ENCODE measurements at regions not wholly inside any gene's neighbourhood (a gene's known extent, or its start where the extent isn't known, plus 50 kb on each side); places are given as distances from the start of the nearest gene placed in this dataset.

DNA sequence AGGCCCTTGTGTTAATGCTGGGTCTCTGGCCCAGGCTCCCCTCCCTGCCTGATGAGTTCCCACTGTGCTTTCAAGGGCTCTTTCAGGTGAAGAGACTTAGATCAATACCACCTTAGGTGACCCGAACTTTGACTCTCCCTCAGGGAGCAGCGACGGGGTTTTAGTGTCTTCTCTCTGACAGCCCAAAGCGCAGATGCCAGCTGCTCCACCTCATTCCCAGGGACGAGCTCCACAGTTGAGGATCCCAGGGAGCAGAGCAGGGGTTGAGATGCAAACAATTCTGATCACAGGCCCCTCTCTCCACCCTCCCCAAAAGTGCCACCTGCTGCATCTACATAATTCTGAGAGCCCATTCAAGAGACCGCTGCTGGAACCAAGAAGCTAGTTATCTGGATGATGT is 265.1 kb downstream of the TJP1 start:
- FAIRE-seq (no peak), DNase-seq (ENCODE audit: low read depth in 1 of 2, low spot score in 2 of 2) (no peak)
- H2AK5ac ChIP-seq (ENCODE audit: low read depth, low read length), result no peak overlapping the region
- H3K4ac ChIP-seq (replicated peaks; ENCODE audit: insufficient read length, low read depth, low read length), result no peak overlapping the region
- no peak overlapping the region for H2BK12ac ChIP-seq (ENCODE audit: low read depth, low read length)
- no peak overlapping the region for H3K27ac ChIP-seq (ENCODE audit: low read depth, low read length)
- H3K4me2 ChIP-seq (ENCODE audit: insufficient read depth in 1 of 2, low read depth in 2 of 2, low read length in 2 of 2), result no peak overlapping the region
- H2BK15ac ChIP-seq (ENCODE audit: low read length), result no peak overlapping the region
- H3K79me1 ChIP-seq (ENCODE audit: low read depth, low read length), result no peaks in the 10 kb centered on the region
- no peak overlapping the region for H4K5ac ChIP-seq (ENCODE audit: insufficient read length, low read depth, low read length)
- H3K36me3 ChIP-seq (ENCODE audit: control insufficient read depth in 2 of 4, insufficient read depth in 4 of 4, low read length in 3 of 4), result no peaks in the 10 kb centered on the region
- no peaks in the 10 kb centered on the region for H3K9me3 ChIP-seq (ENCODE audit: insufficient read depth in 2 of 2, low read depth in 1 of 2, low read length in 1 of 2)
- no peaks in the 10 kb centered on the region; a peak in 1 of 7 replicates for H3K4me1 ChIP-seq (replicated peaks in 1 of 4; ENCODE audit: control insufficient read depth in 3 of 4, insufficient read depth in 4 of 4, low read length in 3 of 4)
- H3K9ac ChIP-seq (replicated peaks in 1 of 4; ENCODE audit: extremely low read depth in 1 of 4, low read depth in 3 of 4, low read length in 3 of 4), result no peak overlapping the region
- CTCF ChIA-PET (ENCODE audit: partially characterized antibody), result interaction anchor here (0.7 to 1.0 kb wide), 2 partner anchors 13 to 56 kb away, joined by 3 read pairs; no protein-coding TSS in a partner anchor
- no peak overlapping the region for H2AFZ ChIP-seq (ENCODE audit: low read length)
- H3K4me3 ChIP-seq (ENCODE audit: extremely low read depth in 1 of 4, insufficient read depth in 2 of 4, low read depth in 3 of 4, low read length in 4 of 4), result no peak overlapping the region
- no peaks in the 10 kb centered on the region for H3K27me3 ChIP-seq (replicated peaks in 1 of 4; ENCODE audit: control insufficient read depth in 3 of 4, extremely low read depth in 1 of 4, insufficient read depth in 3 of 4, low read length in 3 of 4)
- H3K18ac ChIP-seq (ENCODE audit: extremely low read depth, low read length), result no peak overlapping the region
- peaks cover 0 to 3% of the 10 kb centered on the region in 2 experiments for H4K20me1 ChIP-seq (replicated peaks in 1 of 2; ENCODE audit: control insufficient read depth in 1 of 2, insufficient read depth in 2 of 2, low read length in 2 of 2)
- no peak overlapping the region for H3K23ac ChIP-seq (ENCODE audit: insufficient read length)
- H2BK120ac ChIP-seq (replicated peaks; ENCODE audit: low read depth, low read length), result no peak overlapping the region
- H3K23me2 ChIP-seq (ENCODE audit: low read depth, low read length), result no peaks in the 10 kb centered on the region; the same call in 1 of the 2 replicates
- H2BK20ac ChIP-seq (ENCODE audit: low read length), result no peak overlapping the region
- no peak overlapping the region for H2BK5ac ChIP-seq (ENCODE audit: low read depth, low read length)
- H4K8ac ChIP-seq (ENCODE audit: extremely low read depth, insufficient read depth, low read length), result no peak overlapping the region
- POLR2A ChIA-PET (ENCODE audit: partially characterized antibody), result no interaction called here
- WGBS, 2 experiments (ENCODE audit: extremely low coverage in 1 of 2, insufficient coverage in 1 of 2, insufficient read length in 1 of 2, insufficient replicate concordance in 2 of 2, low coverage in 1 of 2, low lambda C conversion rate in 2 of 2, missing lambda C conversion rate in 1 of 2), result 88% methylated on average over 6 of the region's 6 CpGs; no CpG with 5 or more reads in 1 of the 2 experiments
- no peaks in the 10 kb centered on the region; a peak in 2 of 4 replicates for H3K79me2 ChIP-seq (ENCODE audit: control insufficient read depth in 1 of 2, insufficient read depth in 2 of 2, low read length in 2 of 2)
- H4K91ac ChIP-seq (replicated peaks; ENCODE audit: insufficient read length, low read length), result no peak overlapping the region
- H3K56ac ChIP-seq (replicated peaks; ENCODE audit: insufficient read length, low read depth, low read length), result no peak overlapping the region
- no peak overlapping the region for H3K14ac ChIP-seq (ENCODE audit: insufficient read length)
- no peak for TF ChIP-seq BACH1 (IDR thresholded peaks at IDR 0.05; ENCODE audit: low read length)
- TF ChIP-seq POLR2AphosphoS5 (IDR thresholded peaks at IDR 0.05; ENCODE audit: low read depth, low read length), result no peak
- TF ChIP-seq RBBP5 (IDR thresholded peaks at IDR 0.05; ENCODE audit: borderline replicate concordance, low read depth, low read length), result no peak
- TF ChIP-seq KDM1A (IDR thresholded peaks at IDR 0.05; ENCODE audit: borderline replicate concordance, low read length), result no peak
- no peak for TF ChIP-seq BCL11A (IDR thresholded peaks at IDR 0.05; ENCODE audit: low read depth in 2 of 2, low read length in 2 of 2)
- no peak for TF ChIP-seq CTBP2 (IDR thresholded peaks at IDR 0.05; ENCODE audit: borderline replicate concordance, insufficient read depth, insufficient read length, low read length)
- TF ChIP-seq, protein P1, sequence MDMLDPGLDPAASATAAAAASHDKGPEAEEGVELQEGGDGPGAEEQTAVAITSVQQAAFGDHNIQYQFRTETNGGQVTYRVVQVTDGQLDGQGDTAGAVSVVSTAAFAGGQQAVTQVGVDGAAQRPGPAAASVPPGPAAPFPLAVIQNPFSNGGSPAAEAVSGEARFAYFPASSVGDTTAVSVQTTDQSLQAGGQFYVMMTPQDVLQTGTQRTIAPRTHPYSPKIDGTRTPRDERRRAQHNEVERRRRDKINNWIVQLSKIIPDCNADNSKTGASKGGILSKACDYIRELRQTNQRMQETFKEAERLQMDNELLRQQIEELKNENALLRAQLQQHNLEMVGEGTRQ (IDR thresholded peaks at IDR 0.05; ENCODE audit: low read length), result no peak
- no peak for TF ChIP-seq FOSL1 (IDR thresholded peaks at IDR 0.05; ENCODE audit: insufficient read depth, low read depth, low read length)
- TF ChIP-seq BRCA1 (IDR thresholded peaks at IDR 0.05; ENCODE audit: low read depth, low read length), result no peak
- TF ChIP-seq SAP30 (IDR thresholded peaks at IDR 0.05; ENCODE audit: insufficient read depth, insufficient replicate concordance, low read length), result no peak
- TF ChIP-seq RXRA (IDR thresholded peaks at IDR 0.05; ENCODE audit: insufficient read depth, low read depth, low read length), result no peak
- TF ChIP-seq HDAC2 (IDR thresholded peaks at IDR 0.05; ENCODE audit: borderline replicate concordance in 1 of 2, low read depth in 2 of 2, low read length in 2 of 2), result no peak

Measured in H1 (cell line).